Psoas muscle (tissue), 7 donors: ENCODE measurements at regions not wholly inside any gene's neighbourhood (a gene's known extent, or its start where the extent isn't known, plus 50 kb on each side); places are given as distances from the start of the nearest gene placed in this dataset.

ENCODE experiments used
- ATAC-seq, 4 donors: fragments of 200-7000 bp; cut with Tn5 transposase; one replicate each; pipeline ENCODE4 v1.9.1; 2020; ENCODE audit warnings: moderate library complexity in 3 of 4, mild to moderate bottlenecking in 2 of 4
- DNase-seq, 2 donors: peaks; one replicate each; pipeline ENCODE4 v3.0.0-alpha.2; 2020
- H3K27ac ChIP-seq: fragments of 200-600 bp; one replicate; pipeline ENCODE4 v1.8.0; 2022
- H3K27me3 ChIP-seq, 3 donors: fragments of 200-600 bp in 1 of 3; one replicate each; pipeline versions ENCODE4 v1.6.1 to v1.8.0; 2013 to 2022; ENCODE audit warnings: low read length in 2 of 3, mild to moderate bottlenecking in 2 of 3, moderate library complexity in 1 of 3; ENCODE audit not compliant: insufficient read depth in 3 of 3
- H3K36me3 ChIP-seq, 2 donors: fragments of 200-600 bp in 1 of 2; one replicate each; pipeline versions ENCODE4 v1.6.1 to v1.8.0; 2013 to 2022; ENCODE audit warnings: low read depth in 1 of 2, mild to moderate bottlenecking in 1 of 2, moderate library complexity in 1 of 2; ENCODE audit not compliant: insufficient read depth in 1 of 2
- H3K4me1 ChIP-seq: fragments of 200-600 bp; one replicate; pipeline ENCODE4 v1.8.0; 2022
- H3K4me3 ChIP-seq: fragments of 200-600 bp; one replicate; pipeline ENCODE4 v1.8.0; 2022; ENCODE audit warnings: mild to moderate bottlenecking
- H3K9me3 ChIP-seq: fragments of 200-600 bp; one replicate; pipeline ENCODE4 v1.8.0; 2022
- WGBS, 3 donors: extraction: QIAGEN DNeasy Blood & Tissue Kit; methylation state at CpG; one replicate each; pipeline versions ENCODE4 v1.1.6 to v1.1.7; 2013; 5-methylcytosine and 5-hydroxymethylcytosine counted together
- intact Hi-C, 2 donors: fragments of 100-400 bp; cut with DNase I; formaldehyde crosslinking; loops; one replicate each; pipeline versions ENCODE4 v1.11.0 to v1.14.2; 2022
- TF ChIP-seq, protein P1 (sequence below): fragments of 200-600 bp; IDR thresholded peaks from one replicate; pipeline ENCODE4 v1.8.0; 2022; ENCODE audit warnings: antibody characterized with exemption
- donor health status: healthy with polysubstance abuse.
- donor health status: DM: no; HTN: no; CAD: no; lungs with moderate emphysema.
- donor health status: Bipolar disorder and iron deficiency.
- donor health status: healthy.
- donor health status: DM: yes; HTN: yes; CAD: no.
- donor health status: DM: no; HTN: no; CAD: no.
- donor health status: DM: yes; HTN: yes; CAD: no.

GRCh38 chr7:347644-348479 is 57.9 kb downstream of the FOXL3 start:
- Histone ChIP-seq H3K27ac (no peak overlapping the region), H3K4me1 (no peaks in the 10 kb centered on the region), H3K27me3 (peaks cover 0 to 13% (median 8%) of the 10 kb centered on the region in 3 donors), H3K9me3 (no peaks in the 10 kb centered on the region), H3K36me3 (no peaks in the 10 kb centered on the region), H3K4me3 (no peak overlapping the region)
- 90 to 91% (median 90%) methylated on average over 28 to 29 of the region's 29 CpGs for WGBS, 3 donors
- intact Hi-C loops = loop anchor here in 1 of 2 donors (10.0 kb wide), 1 partner anchor 217 kb away; no protein-coding TSS in a partner anchor
- no peak for DNase-seq
- TF ChIP-seq, protein P1, sequence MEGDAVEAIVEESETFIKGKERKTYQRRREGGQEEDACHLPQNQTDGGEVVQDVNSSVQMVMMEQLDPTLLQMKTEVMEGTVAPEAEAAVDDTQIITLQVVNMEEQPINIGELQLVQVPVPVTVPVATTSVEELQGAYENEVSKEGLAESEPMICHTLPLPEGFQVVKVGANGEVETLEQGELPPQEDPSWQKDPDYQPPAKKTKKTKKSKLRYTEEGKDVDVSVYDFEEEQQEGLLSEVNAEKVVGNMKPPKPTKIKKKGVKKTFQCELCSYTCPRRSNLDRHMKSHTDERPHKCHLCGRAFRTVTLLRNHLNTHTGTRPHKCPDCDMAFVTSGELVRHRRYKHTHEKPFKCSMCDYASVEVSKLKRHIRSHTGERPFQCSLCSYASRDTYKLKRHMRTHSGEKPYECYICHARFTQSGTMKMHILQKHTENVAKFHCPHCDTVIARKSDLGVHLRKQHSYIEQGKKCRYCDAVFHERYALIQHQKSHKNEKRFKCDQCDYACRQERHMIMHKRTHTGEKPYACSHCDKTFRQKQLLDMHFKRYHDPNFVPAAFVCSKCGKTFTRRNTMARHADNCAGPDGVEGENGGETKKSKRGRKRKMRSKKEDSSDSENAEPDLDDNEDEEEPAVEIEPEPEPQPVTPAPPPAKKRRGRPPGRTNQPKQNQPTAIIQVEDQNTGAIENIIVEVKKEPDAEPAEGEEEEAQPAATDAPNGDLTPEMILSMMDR = no peak
- ATAC-seq = no peak

DNA sequence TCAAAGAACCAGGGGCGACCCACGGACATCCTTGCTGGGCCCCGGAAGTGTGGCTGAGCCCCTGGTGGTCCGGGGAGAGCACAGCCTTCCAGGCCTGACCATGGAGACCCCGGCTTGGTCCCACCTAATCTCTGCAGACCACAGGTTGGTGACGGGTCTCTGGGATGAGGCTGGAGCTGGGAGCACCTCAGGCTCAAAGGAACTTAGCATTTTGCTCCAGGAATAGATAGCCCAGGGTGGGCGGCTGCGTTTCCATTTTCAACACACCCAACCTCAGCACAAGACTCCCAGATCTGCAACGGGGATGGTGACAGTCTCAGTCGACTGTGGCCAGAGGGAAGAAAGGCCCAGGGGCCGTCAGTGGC is 58.5 kb downstream of the FOXL3 start:
- TF ChIP-seq, protein P1 = no peak
- Histone ChIP-seq H3K9me3 (no peaks in the 10 kb centered on the region), H3K4me3 (no peak overlapping the region), H3K4me1 (no peaks in the 10 kb centered on the region), H3K36me3 (no peaks in the 10 kb centered on the region), H3K27ac (no peak overlapping the region), H3K27me3 (peaks cover 0 to 19% (median 8%) of the 10 kb centered on the region in 3 donors)
- WGBS, 3 donors = 79 to 85% (median 85%) methylated on average over 11 of the region's 11 CpGs
- DNase-seq (no peak), ATAC-seq (no peak)
- intact Hi-C loops = loop anchor here in 1 of 2 donors (10.0 kb wide), 1 partner anchor 216 kb away; no protein-coding TSS in a partner anchor

DNA sequence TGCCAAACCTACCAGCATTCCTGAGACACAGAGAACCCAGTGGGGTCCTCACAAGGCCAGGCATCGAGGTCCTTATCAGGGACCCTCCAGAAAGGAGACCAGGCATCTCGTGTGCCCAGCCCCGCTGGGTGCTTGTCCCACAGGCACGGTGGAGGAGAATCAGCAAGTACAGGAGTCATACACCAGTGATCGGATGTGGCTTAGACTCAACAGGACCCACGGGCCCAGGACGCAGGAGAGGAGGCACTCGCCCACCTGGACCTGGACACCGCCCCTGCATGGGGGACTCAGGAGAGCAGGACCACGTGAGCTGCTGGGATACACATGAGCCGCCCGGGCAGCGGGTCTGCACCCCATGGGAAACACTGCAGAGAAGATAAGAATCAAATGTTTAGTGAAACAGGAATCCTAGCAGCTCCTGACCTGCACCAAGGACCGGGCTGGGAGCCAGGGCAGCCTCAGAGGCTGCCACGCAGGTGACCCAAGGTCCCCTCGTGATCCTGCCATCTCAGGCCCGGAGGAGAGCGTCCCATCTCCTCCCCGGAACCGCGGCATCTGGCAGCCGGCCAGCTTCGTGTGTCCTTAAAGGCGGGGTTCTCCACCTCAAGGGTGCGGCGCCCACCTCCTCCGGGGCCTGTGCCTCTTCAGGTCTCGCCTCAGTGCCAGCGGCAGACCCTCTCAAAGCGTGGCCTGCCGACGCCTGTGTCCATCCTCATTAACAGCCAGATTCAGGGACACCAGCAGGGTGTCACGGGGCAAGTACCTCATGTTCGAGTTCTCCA is 59.2 kb downstream of the FOXL3 start:
- Histone ChIP-seq H3K9me3 (no peaks in the 10 kb centered on the region), H3K27me3 (peaks cover 0 to 23% (median 8%) of the 10 kb centered on the region in 3 donors), H3K36me3 (no peaks in the 10 kb centered on the region), H3K27ac (no peak overlapping the region), H3K4me3 (no peak overlapping the region), H3K4me1 (no peaks in the 10 kb centered on the region)
- TF ChIP-seq, protein P1 = no peak
- peak in 1 of 2 donors; percentile 48 for DNase-seq
- intact Hi-C loops = loop anchor here in 1 of 2 donors (10.0 kb wide), 1 partner anchor 216 kb away; no protein-coding TSS in a partner anchor
- ATAC-seq = no peak
- 71 to 79% (median 77%) methylated on average over 33 to 34 of the region's 34 CpGs for WGBS, 3 donors

- Histone ChIP-seq H3K4me1 (no peaks in the 10 kb centered on the region), H3K36me3 (no peaks in the 10 kb centered on the region), H3K27me3 (peaks cover 0 to 34% (median 13%) of the 10 kb centered on the region in 3 donors), H3K9me3 (no peaks in the 10 kb centered on the region), H3K27ac (no peak overlapping the region), H3K4me3 (no peak overlapping the region)
- WGBS, 3 donors = 56 to 64% (median 62%) methylated on average over 20 of the region's 20 CpGs
- DNase-seq (peak in 1 of 2 donors; percentile 41), ATAC-seq (no peak)
- intact Hi-C loops = no loop called here
- TF ChIP-seq, protein P1 = no peak
These were observed 61.3 kb downstream of the FOXL3 start for GRCh38 chr7:351256-351655.
